GM13977 (cell line): ENCODE measurements at regions not wholly inside any gene's neighbourhood (a gene's known extent, or its start where the extent isn't known, plus 50 kb on each side); places are given as distances from the start of the nearest gene placed in this dataset.
"Not testable (repeated sequence)": the region's sequence is repeated elsewhere in the genome, so short reads cannot be mapped to it uniquely, and the experiment has no call there.

Experiments used
- DNase-seq: peaks from one replicate; pipeline ENCODE4 v3.0.0; 2012; ENCODE audit warnings: low spot score
- CTCF ChIP-seq: IDR thresholded peaks from 2 replicates; pipeline ENCODE4 v1.5.1; 2012; ENCODE audit warnings: mild to moderate bottlenecking, control low read depth; ENCODE audit not compliant: insufficient read depth; ENCODE audit errors: extremely low read depth, missing control alignments
- in situ Hi-C: fragments of 300-500 bp; cut with MboI; formaldehyde crosslinking; loops from one replicate; pipeline ENCODE4 v1.12.0; 2022; ENCODE audit warnings: low sequenced_read_pairs, low pct_unique_long_range_greater_than_20kb, mixed read lengths, inconsistent platforms; ENCODE audit not compliant: unreplicated experiment

DNA sequence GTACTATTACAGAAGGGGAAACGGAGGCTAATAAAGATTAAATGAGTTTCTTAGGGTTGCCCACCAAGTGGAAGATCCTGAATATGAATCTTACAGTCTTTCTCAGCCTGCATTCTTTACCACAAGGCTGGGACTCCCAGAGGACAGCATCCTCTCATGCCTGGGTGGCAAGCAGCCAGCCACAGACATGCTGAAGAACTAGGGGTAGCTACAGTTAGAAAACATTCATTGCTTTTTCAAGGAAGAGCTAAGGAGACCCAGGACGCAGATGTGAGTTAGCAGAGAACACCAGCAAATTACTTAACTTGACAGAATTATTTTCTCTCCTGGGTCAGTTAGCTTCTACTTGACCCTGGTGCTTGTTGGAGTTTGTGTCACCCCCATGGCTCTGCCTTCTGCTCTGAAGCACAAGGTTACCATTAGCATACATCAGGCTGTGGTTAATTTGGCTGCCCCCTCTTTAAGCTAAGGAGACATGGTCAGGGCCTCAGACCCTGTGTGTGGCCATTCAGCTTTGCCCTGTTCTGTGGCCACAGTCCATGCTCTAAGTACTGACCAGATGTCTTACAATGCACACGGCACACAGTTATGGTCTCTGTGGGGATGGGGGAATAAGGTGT, 132.3 kb upstream of the TNP1 start:
- TF ChIP-seq CTCF = no peak
- no peak for DNase-seq
- in situ Hi-C loops = no loop called here

GRCh38 chr2:216991563-216991962, 131.7 kb upstream of the TNP1 start:
- no peak for DNase-seq
- in situ Hi-C loops = no loop called here
- no peak for TF ChIP-seq CTCF

GRCh38 chr2:216989340-216990129, 129.7 kb upstream of the TNP1 start:
- in situ Hi-C loops = no loop called here
- DNase-seq = no peak
- no peak for TF ChIP-seq CTCF

GRCh38 chr2:216987252-216987821, 127.5 kb upstream of the TNP1 start:
- no peak for TF ChIP-seq CTCF
- in situ Hi-C loops = no loop called here
- DNase-seq = no peak

- DNase-seq = no peak
- TF ChIP-seq CTCF = no peak
- in situ Hi-C loops = no loop called here
Measured at GRCh38 chr2:216985658-216986141, 125.8 kb upstream of the TNP1 start.

- in situ Hi-C loops = no loop called here
- DNase-seq = no peak
- no peak for TF ChIP-seq CTCF
Measured at GRCh38 chr2:216984937-216985336, 125.1 kb upstream of the TNP1 start.

DNA sequence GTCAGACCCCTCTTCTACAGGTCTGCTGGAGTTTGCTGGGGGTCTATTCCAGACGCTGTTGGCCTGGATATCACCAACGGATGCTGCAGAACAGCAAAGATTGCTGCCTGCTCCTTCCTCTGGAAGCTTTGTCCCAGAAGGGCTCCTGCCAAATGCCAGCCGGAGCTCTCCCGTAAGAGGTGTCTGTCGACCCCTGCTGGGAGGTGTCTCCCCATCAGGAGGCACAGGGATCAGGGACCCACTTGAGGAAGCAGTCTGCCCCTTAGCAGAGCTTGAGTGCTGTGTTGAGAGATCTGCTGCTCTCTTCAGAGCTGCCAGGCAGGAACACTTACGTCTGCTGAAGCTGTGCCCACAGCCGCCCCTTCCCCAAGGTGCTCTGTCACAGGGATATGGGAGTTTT, 122.1 kb upstream of the TNP1 start:
- DNase-seq, in situ Hi-C loops: not testable (repeated sequence)

- in situ Hi-C loops, DNase-seq: not testable (repeated sequence)
Measured at GRCh38 chr2:216980510-216980909, 120.6 kb upstream of the TNP1 start.
